OCI-LY1 (cell line): ENCODE measurements at regions not wholly inside any gene's neighbourhood (a gene's known extent, or its start where the extent isn't known, plus 50 kb on each side); places are given as distances from the start of the nearest gene placed in this dataset.

ENCODE experiments used
- H2AFZ ChIP-seq: fragments of 200-600 bp; sonication (generic), shearing (Covaris generic); 2 replicates; pipeline ENCODE4 v1.6.0; 2014; ENCODE audit warnings: antibody characterized with exemption, mild to moderate bottlenecking, low read length
- H3F3A ChIP-seq: fragments of 200-600 bp; sonication (generic), shearing (Covaris generic); 2 replicates; pipeline ENCODE4 v1.6.0; 2014; ENCODE audit warnings: mild to moderate bottlenecking, antibody characterized with exemption, low read length, moderate library complexity; ENCODE audit not compliant: insufficient read depth
- H3K27ac ChIP-seq: fragments of 200-600 bp; sonication (generic); 2 replicates; pipeline ENCODE4 v1.5.1; 2014; ENCODE audit warnings: low read length, mixed run types, mild to moderate bottlenecking, low read depth; ENCODE audit not compliant: poor library complexity, severe bottlenecking
- H3K27me3 ChIP-seq: fragments of 200-600 bp; sonication (generic); 2 replicates; pipeline ENCODE4 v1.6.0; 2014; ENCODE audit warnings: antibody characterized with exemption, mild to moderate bottlenecking, low read length, moderate library complexity; ENCODE audit not compliant: insufficient read depth
- H3K36me3 ChIP-seq: fragments of 200-600 bp; sonication (generic); 2 replicates; pipeline ENCODE4 v1.6.1; 2014; ENCODE audit warnings: mild to moderate bottlenecking, antibody characterized with exemption, low read length, moderate library complexity, mixed read lengths; ENCODE audit not compliant: insufficient read depth
- H3K4me1 ChIP-seq: fragments of 200-600 bp; sonication (generic); 2 replicates; pipeline ENCODE4 v1.5.1; 2014; ENCODE audit warnings: mild to moderate bottlenecking, low read length, moderate library complexity; ENCODE audit not compliant: insufficient read depth, severe bottlenecking
- H3K4me2 ChIP-seq: fragments of 200-600 bp; sonication (generic), shearing (Covaris generic); 2 replicates; pipeline ENCODE4 v1.6.1; 2014; ENCODE audit warnings: low read length
- H3K4me3 ChIP-seq: fragments of 200-600 bp; sonication (generic); 2 replicates; pipeline ENCODE4 v1.5.1; 2014; ENCODE audit warnings: low read length, low read depth, mild to moderate bottlenecking, mixed read lengths; ENCODE audit not compliant: poor library complexity, severe bottlenecking
- H3K79me2 ChIP-seq: fragments of 200-600 bp; shearing (Covaris generic); 2 replicates; pipeline ENCODE4 v1.6.1; 2016; ENCODE audit warnings: mixed run types, low read length, mixed read lengths; ENCODE audit not compliant: insufficient read depth
- H3K9ac ChIP-seq: fragments of 200-600 bp; sonication (generic), shearing (Covaris generic); 2 replicates; pipeline ENCODE4 v1.6.1; 2014; ENCODE audit warnings: mild to moderate bottlenecking, low read length, mixed read lengths
- H3K9me2 ChIP-seq: fragments of 200-600 bp; sonication (generic), shearing (Covaris generic); 2 replicates; pipeline ENCODE4 v1.6.1; 2014; ENCODE audit warnings: low read depth, mild to moderate bottlenecking, low read length, mixed read lengths
- H3K9me3 ChIP-seq: fragments of 200-600 bp; shearing (Covaris generic); 2 replicates; pipeline ENCODE4 v1.6.1; 2014; ENCODE audit warnings: low read length, mixed read lengths
- H4K20me1 ChIP-seq: fragments of 200-600 bp; sonication (generic), shearing (Covaris generic); 2 replicates; pipeline ENCODE4 v1.6.0; 2016; ENCODE audit warnings: mild to moderate bottlenecking, low read length; ENCODE audit not compliant: insufficient read depth
- CTCF ChIP-seq: fragments of 200-600 bp; sonication (generic), shearing (Covaris generic); IDR thresholded peaks from 2 replicates; pipeline ENCODE4 v1.5.1; 2017; ENCODE audit warnings: mild to moderate bottlenecking, antibody characterized with exemption, low read length, moderate library complexity, mixed read lengths
- EZH2 ChIP-seq: fragments of 200-600 bp; sonication (generic), shearing (Covaris generic); IDR thresholded peaks from 2 replicates; pipeline ENCODE4 v1.8.0; 2017; ENCODE audit warnings: borderline replicate concordance, mixed run types, mild to moderate bottlenecking, antibody characterized with exemption, low read length, moderate library complexity, mixed read lengths

GRCh38 chr1:78377356-78377928 is 113.3 kb upstream of the PTGFR start:
- H2AFZ ChIP-seq: no peak overlapping the region
- no peaks in the 10 kb centered on the region for H3F3A ChIP-seq
- H3K27me3 ChIP-seq: no peaks in the 10 kb centered on the region
- TF ChIP-seq CTCF: no peak
- TF ChIP-seq EZH2: no peak
- no peaks in the 10 kb centered on the region for H3K9me2 ChIP-seq
- no peaks in the 10 kb centered on the region for H3K36me3 ChIP-seq
- H3K4me2 ChIP-seq: no peak overlapping the region
- no peaks in the 10 kb centered on the region for H4K20me1 ChIP-seq
- no peaks in the 10 kb centered on the region for H3K4me1 ChIP-seq
- H3K79me2 ChIP-seq: no peaks in the 10 kb centered on the region
- H3K4me3 ChIP-seq: no peak overlapping the region
- no peak overlapping the region for H3K27ac ChIP-seq
- no peaks in the 10 kb centered on the region for H3K9me3 ChIP-seq
- no peak overlapping the region for H3K9ac ChIP-seq

- Histone ChIP-seq H3K4me3 (no peak overlapping the region), H3K4me2 (no peak overlapping the region), H2AFZ (no peak overlapping the region), H3F3A (no peaks in the 10 kb centered on the region), H3K27ac (no peak overlapping the region), H3K4me1 (no peaks in the 10 kb centered on the region), H3K36me3 (no peaks in the 10 kb centered on the region), H3K9me3 (no peaks in the 10 kb centered on the region), H4K20me1 (no peaks in the 10 kb centered on the region), H3K27me3 (no peaks in the 10 kb centered on the region), H3K9ac (no peak overlapping the region), H3K9me2 (no peaks in the 10 kb centered on the region), H3K79me2 (no peaks in the 10 kb centered on the region)
- TF ChIP-seq CTCF (no peak), EZH2 (no peak)
These were observed 106.9 kb upstream of the PTGFR start for GRCh38 chr1:78383923-78384322.

- TF ChIP-seq CTCF (no peak), EZH2 (no peak)
- H3K4me2 ChIP-seq: no peak overlapping the region
These were observed 104.9 kb upstream of the PTGFR start for GRCh38 chr1:78385744-78386462.

More at GRCh38 chr1:78385744-78386462, 104.9 kb upstream of the PTGFR start:
- H3K4me3 ChIP-seq: no peak overlapping the region
- H2AFZ ChIP-seq: no peak overlapping the region
- H3F3A ChIP-seq: no peaks in the 10 kb centered on the region
- no peaks in the 10 kb centered on the region for H3K79me2 ChIP-seq
- no peaks in the 10 kb centered on the region for H3K9me2 ChIP-seq
- no peaks in the 10 kb centered on the region for H3K9me3 ChIP-seq
- H4K20me1 ChIP-seq: no peaks in the 10 kb centered on the region
- H3K9ac ChIP-seq: no peak overlapping the region
- no peaks in the 10 kb centered on the region for H3K4me1 ChIP-seq
- H3K27ac ChIP-seq: no peak overlapping the region
- no peaks in the 10 kb centered on the region for H3K27me3 ChIP-seq
- no peaks in the 10 kb centered on the region for H3K36me3 ChIP-seq
